Lower leg skin (tissue), 3 donors: ENCODE measurements at regions not wholly inside any gene's neighbourhood (a gene's known extent, or its start where the extent isn't known, plus 50 kb on each side); places are given as distances from the start of the nearest gene placed in this dataset.

Experiments used
- CTCF ChIP-seq, 3 donors: fragments of 450-650 bp; IDR thresholded peaks; one replicate each; pipeline ENCODE4 v1.5.1; 2016; ENCODE audit warnings: antibody characterized with exemption in 3 of 3, mild to moderate bottlenecking in 3 of 3, moderate library complexity in 2 of 3
- POLR2A ChIP-seq, 2 donors: fragments of 450-650 bp; IDR thresholded peaks; one replicate each; pipeline ENCODE4 v1.6.1; 2016 to 2017; ENCODE audit warnings: antibody characterized with exemption in 2 of 2, mild to moderate bottlenecking in 1 of 2, moderate library complexity in 1 of 2

- TF ChIP-seq POLR2A (IDR thresholded peaks at IDR 0.05) (no peak), CTCF (IDR thresholded peaks at IDR 0.05) (no peak)
Observed at GRCh38 chr12:107328442-107329133, 235.2 kb upstream of the CRY1 start.
